Ectodermal cell (in vitro differentiated cells): ENCODE measurements at regions not wholly inside any gene's neighbourhood (a gene's known extent, or its start where the extent isn't known, plus 50 kb on each side); places are given as distances from the start of the nearest gene placed in this dataset.

Experiments
- H3K27ac ChIP-seq: 2 replicates; pipeline ENCODE4 v1.7.0; 2013; ENCODE audit warnings: mild to moderate bottlenecking, low read depth, low read length; ENCODE audit not compliant: insufficient read depth, poor library complexity, severe bottlenecking
- H3K27me3 ChIP-seq: 2 replicates; pipeline ENCODE4 v1.7.0; 2013; ENCODE audit warnings: mild to moderate bottlenecking, low read length; ENCODE audit not compliant: insufficient read depth, control insufficient read depth, poor library complexity, severe bottlenecking
- H3K36me3 ChIP-seq: one replicate; pipeline ENCODE4 v1.7.0; 2013; ENCODE audit warnings: low read length; ENCODE audit not compliant: control insufficient read depth, insufficient read depth
- H3K4me1 ChIP-seq: one replicate; pipeline ENCODE4 v1.7.0; 2013; ENCODE audit warnings: low read length; ENCODE audit not compliant: control insufficient read depth, insufficient read depth
- H3K4me3 ChIP-seq: 2 replicates; pipeline ENCODE4 v1.7.0; 2013; ENCODE audit warnings: low read depth, low read length, control low read depth; ENCODE audit not compliant: insufficient read depth
- H3K9me3 ChIP-seq: 2 replicates; pipeline ENCODE4 v1.7.0; 2013; ENCODE audit warnings: mild to moderate bottlenecking, low read length, moderate library complexity; ENCODE audit not compliant: control insufficient read depth
- WGBS, 2 experiments: methylation state at CpG; one replicate each; pipeline ENCODE4 v1.1.7; 2013; ENCODE audit warnings: missing lambda C conversion rate in 2 of 2; 5-methylcytosine and 5-hydroxymethylcytosine counted together

DNA sequence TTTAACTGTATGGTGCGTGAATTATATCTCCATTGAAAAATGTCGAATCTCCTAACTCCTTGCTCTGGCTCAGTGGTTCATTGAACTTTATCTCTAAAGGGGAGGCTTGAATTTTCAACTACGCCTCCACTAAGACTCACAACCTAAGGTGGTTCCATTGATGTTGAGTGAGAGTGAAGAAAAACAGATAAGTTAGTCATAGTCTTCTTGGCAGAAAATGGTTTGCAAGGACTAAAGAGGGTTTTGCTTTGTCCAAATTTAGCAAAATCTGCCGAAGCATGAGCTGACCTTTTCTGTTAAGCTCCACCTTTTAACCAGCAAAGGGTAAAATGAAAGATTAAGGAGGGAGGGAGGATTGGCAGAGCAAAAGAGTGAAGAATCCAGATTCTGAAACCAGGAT is 290.2 kb upstream of the SPTLC3 start:
- no peaks in the 10 kb centered on the region for H3K27me3 ChIP-seq
- H3K27ac ChIP-seq, result no peak overlapping the region
- H3K4me3 ChIP-seq, result no peak overlapping the region
- no peaks in the 10 kb centered on the region for H3K4me1 ChIP-seq
- H3K36me3 ChIP-seq, result no peaks in the 10 kb centered on the region
- 68 to 73% methylated on average over 3 to 4 of the region's 4 CpGs for WGBS, 2 experiments
- no peaks in the 10 kb centered on the region for H3K9me3 ChIP-seq

DNA sequence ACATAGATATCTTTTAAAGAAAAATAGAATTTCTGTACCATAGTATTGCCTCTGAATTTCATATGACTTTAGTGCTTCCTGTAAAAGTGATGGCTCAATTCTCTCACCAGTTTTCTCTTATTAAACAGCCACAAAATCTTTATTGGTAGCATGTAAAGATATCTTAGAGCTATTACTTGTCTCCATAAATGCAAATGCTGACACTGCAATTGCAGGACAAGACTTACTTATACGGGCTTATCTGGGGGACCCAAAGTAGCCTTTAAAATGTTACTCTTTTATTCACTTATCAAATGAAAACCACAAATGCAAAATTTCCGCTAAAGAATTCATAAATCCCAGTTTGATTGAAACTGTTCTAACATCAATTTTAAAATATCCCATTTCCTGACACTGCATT is 287.1 kb upstream of the SPTLC3 start:
- no peaks in the 10 kb centered on the region for H3K9me3 ChIP-seq
- H3K27me3 ChIP-seq, result no peaks in the 10 kb centered on the region
- whole genome bisulfite sequencing, 2 experiments, result 44 to 46% methylated on average over 2 of the region's 2 CpGs
- H3K27ac ChIP-seq, result no peak overlapping the region
- H3K4me3 ChIP-seq, result no peak overlapping the region
- H3K4me1 ChIP-seq, result no peaks in the 10 kb centered on the region
- no peaks in the 10 kb centered on the region for H3K36me3 ChIP-seq

DNA sequence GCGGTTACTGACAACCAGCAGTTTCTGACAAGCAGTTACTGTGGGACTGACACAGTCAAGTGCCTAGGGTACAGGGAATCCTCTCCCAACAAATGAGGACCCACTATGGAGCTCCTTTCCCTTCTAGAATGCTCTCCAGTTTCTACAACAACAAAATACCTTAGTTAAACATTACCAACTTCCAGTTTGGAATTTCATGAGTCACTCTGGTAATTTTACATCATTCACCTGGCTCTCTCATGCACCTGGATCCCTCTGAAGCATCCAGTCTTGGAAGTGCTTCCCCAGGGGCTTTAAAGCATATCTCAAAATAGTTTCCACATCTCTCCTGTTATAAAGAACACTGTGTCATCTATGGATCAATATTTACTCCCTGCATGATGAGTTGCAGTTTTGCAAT is 286.7 kb upstream of the SPTLC3 start:
- 92 to 98% methylated on average over 1 of the region's 1 CpG for WGBS, 2 experiments
- Histone ChIP-seq H3K27me3 (no peaks in the 10 kb centered on the region), H3K9me3 (no peaks in the 10 kb centered on the region), H3K36me3 (no peaks in the 10 kb centered on the region), H3K27ac (no peak overlapping the region), H3K4me3 (no peak overlapping the region), H3K4me1 (no peaks in the 10 kb centered on the region)

DNA sequence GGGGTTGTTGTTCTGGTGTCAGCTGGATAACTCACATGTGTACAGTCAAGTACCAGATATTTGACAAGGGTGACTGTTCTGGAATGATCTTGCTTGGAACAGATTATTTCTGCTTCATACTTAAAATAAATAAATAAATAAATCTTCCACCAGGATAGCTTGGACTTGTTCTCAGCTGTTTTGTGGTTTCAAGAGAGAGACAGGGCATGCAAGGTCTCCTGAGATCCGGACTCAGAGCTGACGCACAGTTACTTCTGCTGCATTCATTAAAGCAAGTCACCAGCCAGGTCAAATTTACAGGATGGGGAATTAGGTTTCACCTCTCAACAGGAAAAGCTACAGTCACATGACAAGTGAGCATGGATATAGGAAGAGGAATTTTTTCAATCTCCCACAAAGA is 285.0 kb upstream of the SPTLC3 start:
- Histone ChIP-seq H3K4me3 (no peak overlapping the region), H3K4me1 (no peaks in the 10 kb centered on the region), H3K36me3 (no peaks in the 10 kb centered on the region), H3K27ac (no peak overlapping the region), H3K9me3 (no peaks in the 10 kb centered on the region), H3K27me3 (no peaks in the 10 kb centered on the region)
- WGBS, 2 experiments, result 80 to 95% methylated on average over 2 of the region's 2 CpGs

DNA sequence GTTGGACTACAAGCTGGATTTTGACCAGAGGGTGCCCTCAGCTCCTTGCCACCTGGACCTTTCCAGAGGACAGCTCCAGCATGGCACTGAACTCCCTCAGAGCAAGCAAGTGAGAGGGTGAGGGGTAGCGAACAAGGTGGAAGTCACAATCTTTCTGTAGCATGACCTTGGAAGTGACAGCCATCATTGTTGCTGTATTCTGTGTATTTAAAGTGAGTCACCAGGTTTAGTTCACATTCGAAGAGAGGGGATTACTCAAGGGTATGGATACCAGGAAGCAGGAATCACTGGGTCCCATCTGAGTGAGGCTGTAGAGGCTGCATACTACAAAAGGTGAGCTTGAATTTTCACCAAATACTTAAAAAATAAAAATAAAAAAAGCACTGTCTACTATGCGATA is 280.0 kb upstream of the SPTLC3 start:
- no peak overlapping the region for H3K27ac ChIP-seq
- no peaks in the 10 kb centered on the region for H3K4me1 ChIP-seq
- H3K36me3 ChIP-seq, result no peaks in the 10 kb centered on the region
- 90 to 96% methylated on average over 2 of the region's 3 CpGs for WGBS, 2 experiments
- H3K4me3 ChIP-seq, result no peak overlapping the region
- H3K27me3 ChIP-seq, result no peaks in the 10 kb centered on the region
- H3K9me3 ChIP-seq, result no peaks in the 10 kb centered on the region

DNA sequence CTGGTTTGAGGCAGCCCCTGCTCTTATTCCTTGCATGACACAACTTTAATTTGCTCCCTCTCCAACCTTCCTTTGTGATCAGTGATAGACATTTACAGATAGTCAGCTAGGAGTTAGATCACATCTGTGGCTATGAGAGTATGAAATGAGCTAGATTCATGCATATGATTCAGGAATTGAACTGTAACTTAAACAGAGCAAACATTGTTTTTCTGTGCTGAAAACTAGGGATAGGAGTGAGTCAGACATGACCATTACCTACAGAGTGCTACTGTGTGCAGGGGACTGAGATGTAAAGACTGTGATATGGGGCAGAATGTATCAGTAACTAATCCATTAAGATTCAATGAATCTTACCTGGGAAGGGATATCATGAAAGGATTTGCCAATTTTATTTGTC is 279.4 kb upstream of the SPTLC3 start:
- no peaks in the 10 kb centered on the region for H3K9me3 ChIP-seq

DNA sequence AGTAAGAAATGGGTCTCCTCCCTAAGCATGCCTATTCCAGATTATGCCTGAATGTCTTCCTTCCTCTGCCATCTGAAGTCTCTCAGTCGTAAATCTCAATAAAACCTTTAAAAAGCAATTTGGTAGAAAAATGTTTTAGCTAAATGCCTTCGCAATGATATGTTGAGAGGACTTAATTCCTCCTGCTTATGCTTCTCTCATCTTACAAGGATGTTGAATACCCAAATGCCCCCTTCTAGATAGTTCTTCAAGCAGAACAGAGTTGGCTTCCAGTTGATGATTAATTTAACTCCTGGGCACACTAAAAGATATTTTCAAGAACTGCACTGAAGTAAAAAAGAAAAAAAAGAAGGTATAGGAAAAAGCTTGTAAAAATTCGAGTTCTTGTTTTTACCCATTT is 275.0 kb upstream of the SPTLC3 start:
- 83 to 97% methylated on average over 2 of the region's 3 CpGs for WGBS, 2 experiments
- no peak overlapping the region for H3K27ac ChIP-seq

More for the DNA sequence above, 279.4 kb upstream of the SPTLC3 start:
- H3K27ac ChIP-seq, result no peak overlapping the region
- no peaks in the 10 kb centered on the region for H3K27me3 ChIP-seq
- H3K36me3 ChIP-seq, result no peaks in the 10 kb centered on the region
- H3K4me3 ChIP-seq, result no peak overlapping the region
- H3K4me1 ChIP-seq, result no peaks in the 10 kb centered on the region

DNA sequence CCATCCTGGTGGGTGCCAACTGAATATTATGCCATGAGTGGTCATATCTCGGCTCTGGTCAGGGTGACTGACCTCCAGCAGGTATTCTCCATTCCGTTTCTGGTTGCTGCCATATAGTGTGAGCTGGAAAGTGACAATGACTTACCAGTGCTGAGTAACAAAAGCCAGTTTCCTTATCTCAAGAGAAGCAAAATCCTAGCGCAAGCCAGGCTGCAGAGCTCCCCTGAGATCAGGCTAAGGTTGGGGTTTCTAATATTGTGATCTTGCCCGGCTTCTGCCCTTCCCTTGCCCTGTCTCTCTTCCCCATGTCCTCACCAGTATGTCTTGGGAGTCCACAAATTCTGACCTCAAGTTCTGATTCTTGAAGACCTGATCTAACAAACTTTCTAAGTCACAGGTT is 271.3 kb upstream of the SPTLC3 start:
- Histone ChIP-seq H3K27me3 (no peaks in the 10 kb centered on the region), H3K27ac (no peak overlapping the region), H3K4me1 (no peaks in the 10 kb centered on the region), H3K9me3 (no peaks in the 10 kb centered on the region), H3K4me3 (no peak overlapping the region), H3K36me3 (no peaks in the 10 kb centered on the region)
- WGBS, 2 experiments, result 92% methylated on average over 4 of the region's 4 CpGs

More for the DNA sequence above, 275.0 kb upstream of the SPTLC3 start:
- no peaks in the 10 kb centered on the region for H3K9me3 ChIP-seq
- no peak overlapping the region for H3K4me3 ChIP-seq
- H3K36me3 ChIP-seq, result no peaks in the 10 kb centered on the region
- H3K27me3 ChIP-seq, result no peaks in the 10 kb centered on the region
- no peaks in the 10 kb centered on the region for H3K4me1 ChIP-seq

DNA sequence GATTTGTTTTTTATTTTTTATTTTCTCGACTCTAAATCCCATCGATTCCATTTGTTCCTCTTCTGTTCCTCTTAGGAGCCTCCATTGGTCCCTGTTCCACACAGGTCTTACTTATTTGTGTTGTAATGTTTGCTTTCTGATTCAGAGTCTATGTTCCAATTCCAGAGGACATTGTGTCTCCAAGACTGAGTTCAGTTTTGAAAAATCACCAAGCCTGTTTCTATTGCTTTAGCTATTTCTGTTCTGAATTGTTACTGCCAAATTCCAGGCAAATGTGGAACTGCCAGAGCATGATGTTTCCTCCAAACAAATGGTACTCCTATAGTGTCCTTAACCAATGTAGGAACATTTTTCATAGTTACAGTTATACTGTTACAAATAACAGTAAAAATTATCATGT is 270.9 kb upstream of the SPTLC3 start:
- Histone ChIP-seq H3K27me3 (no peaks in the 10 kb centered on the region), H3K36me3 (no peaks in the 10 kb centered on the region), H3K4me3 (no peak overlapping the region), H3K27ac (no peak overlapping the region), H3K9me3 (no peaks in the 10 kb centered on the region), H3K4me1 (no peaks in the 10 kb centered on the region)
- WGBS, 2 experiments, result 96% methylated on average over 2 of the region's 2 CpGs; no CpG with 5 or more reads in 1 of the 2 experiments

DNA sequence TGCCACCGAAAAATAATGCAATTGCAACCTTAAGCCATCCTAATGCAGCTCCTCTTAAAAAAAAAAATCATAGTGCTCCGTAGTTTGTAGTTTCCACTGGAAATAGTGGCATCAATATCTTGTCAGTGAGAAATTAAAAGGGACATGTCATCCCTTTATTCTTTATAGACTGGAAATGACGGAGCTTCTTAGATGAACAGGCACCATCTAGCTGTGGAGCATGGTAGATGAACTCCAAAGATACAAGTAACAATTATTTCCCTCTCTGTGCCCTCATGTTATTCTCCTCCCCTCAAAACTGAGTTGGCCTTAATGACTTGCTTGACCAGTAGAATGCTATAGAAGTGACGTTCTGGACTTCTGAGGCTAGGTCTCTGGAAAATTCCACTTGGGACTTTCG is 268.1 kb upstream of the SPTLC3 start:
- Histone ChIP-seq H3K4me3 (no peak overlapping the region), H3K27ac (no peak overlapping the region), H3K27me3 (no peaks in the 10 kb centered on the region), H3K36me3 (no peaks in the 10 kb centered on the region), H3K4me1 (no peaks in the 10 kb centered on the region), H3K9me3 (no peaks in the 10 kb centered on the region)
- WGBS, 2 experiments, result 96 to 98% methylated on average over 5 of the region's 5 CpGs

DNA sequence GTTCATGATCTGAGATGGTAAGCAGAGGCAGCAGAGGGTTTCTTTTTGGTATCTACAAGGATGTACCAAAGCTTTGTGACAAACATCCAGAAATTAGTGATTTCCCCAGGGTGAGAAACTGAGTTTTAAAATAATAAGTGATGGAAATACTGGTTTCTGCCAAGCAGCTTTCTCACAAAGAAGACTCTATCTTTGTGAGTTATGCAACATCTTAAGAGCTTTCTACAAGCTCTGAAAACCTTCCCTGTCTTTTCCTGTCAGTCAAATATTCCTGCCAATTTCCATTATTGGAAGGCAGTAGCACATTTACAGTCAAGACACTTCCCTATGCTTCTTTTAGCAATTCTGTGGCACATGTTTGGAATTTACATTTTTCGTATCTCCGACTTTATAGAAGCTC is 264.7 kb upstream of the SPTLC3 start:
- Histone ChIP-seq H3K4me3 (no peak overlapping the region), H3K36me3 (no peaks in the 10 kb centered on the region), H3K27ac (no peak overlapping the region), H3K27me3 (no peaks in the 10 kb centered on the region), H3K4me1 (peaks cover 5% of the 10 kb centered on the region), H3K9me3 (no peaks in the 10 kb centered on the region)
- WGBS, 2 experiments, result 89 to 100% methylated on average over 2 of the region's 2 CpGs
